IMR-90 (cell line): ENCODE measurements at regions not wholly inside any gene's neighbourhood (a gene's known extent, or its start where the extent isn't known, plus 50 kb on each side); places are given as distances from the start of the nearest gene placed in this dataset.

Experiments used
- ATAC-seq: fragments of 200-7000 bp; cut with Tn5 transposase; 2 replicates; pipeline ENCODE4 v1.9.1; 2020; ENCODE audit warnings: low read depth, mild to moderate bottlenecking, moderate library complexity
- BruUV-seq: library from RNA; stranded (reverse); fragments of 400-500 nt; replicated peaks from 2 replicates; lab custom pipeline; 2021; lab: Mats Ljungman, UMichigan
- CTCF ChIA-PET: fragments of 300-600 bp; formaldehyde crosslinking; extraction: SDS; loops from one replicate; lab custom pipeline; 2021; ENCODE audit warnings: antibody characterized with exemption; lab: Yijun Ruan, JAX
- POLR2A ChIA-PET: fragments of 300-600 bp; sonication (Branson Sonifier 250); formaldehyde crosslinking; loops from one replicate; lab custom pipeline; 2022; ENCODE audit warnings: antibody characterized with exemption; ENCODE audit not compliant: unreplicated experiment; lab: Charles Lee
- DNase-seq: peaks from one replicate; pipeline ENCODE4 v3.0.0; 2013
- H2AFZ ChIP-seq: replicated peaks from 2 replicates; pipeline ENCODE3; 2013; ENCODE audit warnings: low read length, mild to moderate bottlenecking; ENCODE audit not compliant: poor library complexity
- H2AK5ac ChIP-seq: 2 replicates; pipeline ENCODE4 v1.6.1; 2013; ENCODE audit warnings: low read depth, low read length, inconsistent platforms
- H2AK9ac ChIP-seq: replicated peaks from 2 replicates; pipeline ENCODE3; 2013; ENCODE audit warnings: mild to moderate bottlenecking, low read depth, low read length, moderate library complexity; ENCODE audit not compliant: poor library complexity
- H2BK120ac ChIP-seq: 2 replicates; pipeline ENCODE4 v1.6.1; 2013; ENCODE audit warnings: low read depth, low read length, inconsistent platforms
- H2BK15ac ChIP-seq: 3 replicates; pipeline ENCODE4 v1.6.1; 2013; ENCODE audit warnings: low read depth, low read length, inconsistent platforms
- H2BK20ac ChIP-seq: 2 replicates; pipeline ENCODE4 v1.6.1; 2013; ENCODE audit warnings: low read depth, mild to moderate bottlenecking, inconsistent platforms, low read length, moderate library complexity
- H2BK5ac ChIP-seq: 2 replicates; pipeline ENCODE4 v1.6.1; 2013; ENCODE audit warnings: mild to moderate bottlenecking, low read depth, low read length, inconsistent platforms; ENCODE audit not compliant: poor library complexity, severe bottlenecking
- H3K14ac ChIP-seq: replicated peaks from 2 replicates; pipeline ENCODE4 v1.6.1; 2013; ENCODE audit warnings: low read depth, low read length, inconsistent platforms
- H3K18ac ChIP-seq: 2 replicates; pipeline ENCODE4 v1.6.1; 2013; ENCODE audit warnings: low read depth, low read length, control low read depth
- H3K23ac ChIP-seq: 2 replicates; pipeline ENCODE4 v1.6.1; 2013; ENCODE audit warnings: low read depth, low read length, inconsistent platforms
- H3K27ac ChIP-seq: 2 replicates; pipeline ENCODE4 v1.5.1; 2013; ENCODE audit warnings: mild to moderate bottlenecking, control low read depth, low read length; ENCODE audit not compliant: insufficient read depth
- H3K27me3 ChIP-seq: 2 replicates; pipeline ENCODE4 v1.6.1; 2013; ENCODE audit warnings: low read length; ENCODE audit not compliant: control insufficient read depth, insufficient read depth
- H3K36me3 ChIP-seq: 2 replicates; pipeline ENCODE4 v1.6.1; 2013; ENCODE audit warnings: low read length, mixed read lengths; ENCODE audit not compliant: control insufficient read depth, insufficient read depth
- H3K4ac ChIP-seq: 2 replicates; pipeline ENCODE4 v1.6.1; 2013; ENCODE audit warnings: low read depth, low read length, inconsistent platforms
- H3K4me1 ChIP-seq: 2 replicates; pipeline ENCODE4 v1.6.1; 2013; ENCODE audit warnings: low read length, mixed read lengths; ENCODE audit not compliant: control insufficient read depth, insufficient read depth
- H3K4me2 ChIP-seq: 2 replicates; pipeline ENCODE4 v1.6.1; 2013; ENCODE audit warnings: low read depth, mild to moderate bottlenecking, control low read depth, low read length, moderate library complexity
- H3K4me3 ChIP-seq: 2 replicates; pipeline ENCODE4 v1.5.1; 2013; ENCODE audit warnings: low read depth, mild to moderate bottlenecking, control low read depth, low read length, moderate library complexity; ENCODE audit not compliant: insufficient read depth
- H3K56ac ChIP-seq: 2 replicates; pipeline ENCODE4 v1.6.1; 2013; ENCODE audit warnings: low read length, inconsistent platforms; ENCODE audit not compliant: insufficient read depth; ENCODE audit errors: extremely low read depth
- H3K79me1 ChIP-seq, 2 experiments: 2 replicates each; pipeline ENCODE4 v1.6.1; 2013; ENCODE audit warnings: low read length in 2 of 2, inconsistent platforms in 1 of 2, low read depth in 1 of 2
- H3K9ac ChIP-seq: 2 replicates; pipeline ENCODE4 v1.6.1; 2013; ENCODE audit warnings: low read depth, low read length, control low read depth
- H3K9me1 ChIP-seq: 2 replicates; pipeline ENCODE4 v1.6.1; 2013; ENCODE audit warnings: low read length, inconsistent platforms; ENCODE audit not compliant: insufficient read depth
- H3K9me3 ChIP-seq: 2 replicates; pipeline ENCODE4 v1.6.1; 2013; ENCODE audit warnings: low read length; ENCODE audit not compliant: control insufficient read depth, insufficient read depth
- H4K20me1 ChIP-seq: 2 replicates; pipeline ENCODE4 v1.6.1; 2013; ENCODE audit warnings: low read length, inconsistent platforms; ENCODE audit not compliant: insufficient read depth
- H4K5ac ChIP-seq: 2 replicates; pipeline ENCODE4 v1.6.1; 2013; ENCODE audit warnings: mild to moderate bottlenecking, low read depth, low read length, control low read depth
- H4K8ac ChIP-seq, 2 experiments: 2 replicates each; pipeline ENCODE4 v1.6.1; 2013; ENCODE audit warnings: low read depth in 2 of 2, low read length in 2 of 2, control low read depth in 1 of 2, inconsistent platforms in 1 of 2
- H4K91ac ChIP-seq: 2 replicates; pipeline ENCODE4 v1.6.1; 2013; ENCODE audit warnings: low read depth, low read length, inconsistent platforms; ENCODE audit not compliant: insufficient read depth
- BHLHE40 ChIP-seq: fragments of 150-350 bp; IDR thresholded peaks from 2 replicates; pipeline ENCODE4 v1.6.1; 2016; ENCODE audit warnings: mild to moderate bottlenecking, low read depth, low read length
- CEBPB ChIP-seq: IDR thresholded peaks from 2 replicates; pipeline ENCODE4 v1.6.1; 2012; ENCODE audit warnings: low read depth, low read length, improper control_type of control experiment
- CHD1 ChIP-seq: IDR thresholded peaks from 2 replicates; pipeline ENCODE4 v1.6.1; 2012; ENCODE audit warnings: low read depth, low read length, improper control_type of control experiment
- FOS ChIP-seq: fragments of 150-350 bp; IDR thresholded peaks from 2 replicates; pipeline ENCODE4 v1.6.1; 2016; ENCODE audit warnings: low read depth, low read length
- MAFK ChIP-seq: IDR thresholded peaks from 2 replicates; pipeline ENCODE4 v1.6.1; 2012; ENCODE audit warnings: low read depth, low read length, improper control_type of control experiment
- MAZ ChIP-seq: IDR thresholded peaks from 2 replicates; pipeline ENCODE4 v1.6.1; 2012; ENCODE audit warnings: low read depth, mild to moderate bottlenecking, low read length, improper control_type of control experiment, moderate library complexity, borderline replicate concordance
- MXI1 ChIP-seq: IDR thresholded peaks from 2 replicates; pipeline ENCODE4 v1.6.1; 2012; ENCODE audit warnings: low read depth, mild to moderate bottlenecking, low read length, moderate library complexity, borderline replicate concordance
- NFE2L2 ChIP-seq: fragments of 150-350 bp; IDR thresholded peaks from 2 replicates; pipeline ENCODE4 v1.6.1; 2016; ENCODE audit warnings: low read depth, mild to moderate bottlenecking, low read length
- POLR2A ChIP-seq: IDR thresholded peaks from 2 replicates; pipeline ENCODE4 v1.6.1; 2012; ENCODE audit warnings: mild to moderate bottlenecking, low read depth, low read length
- RAD21 ChIP-seq: IDR thresholded peaks from 2 replicates; pipeline ENCODE4 v1.6.1; 2012; ENCODE audit warnings: low read length, improper control_type of control experiment
- RCOR1 ChIP-seq: IDR thresholded peaks from 2 replicates; pipeline ENCODE4 v1.6.1; 2012; ENCODE audit warnings: mild to moderate bottlenecking, low read length, improper control_type of control experiment; ENCODE audit not compliant: insufficient replicate concordance
- RFX5 ChIP-seq: IDR thresholded peaks from 2 replicates; pipeline ENCODE4 v1.8.0; 2012; ENCODE audit warnings: low read depth, mild to moderate bottlenecking, low read length, moderate library complexity
- SMC3 ChIP-seq: fragments of 150-350 bp; IDR thresholded peaks from 2 replicates; pipeline ENCODE4 v1.6.1; 2016; ENCODE audit warnings: low read depth, mild to moderate bottlenecking, antibody characterized with exemption, low read length, moderate library complexity
- WGBS, 2 experiments: methylation state at CpG; one replicate each; pipeline versions ENCODE4 v1.1.5 to v1.1.7; 2013; ENCODE audit warnings: missing lambda C conversion rate in 2 of 2; ENCODE audit not compliant: insufficient read length in 1 of 2; ENCODE audit errors: extremely low coverage in 2 of 2; 5-methylcytosine and 5-hydroxymethylcytosine counted together
- dilution Hi-C: fragments of 300-500 bp; cut with HindIII; formaldehyde crosslinking; loops from one replicate; pipeline ENCODE4 v1.14.3; 2018; ENCODE audit warnings: low sequenced_read_pairs; ENCODE audit not compliant: unreplicated experiment
- in situ Hi-C: fragments of 300-500 bp; cut with MboI; formaldehyde crosslinking; loops from 3 replicates; pipeline ENCODE4 v1.14.3; 2019; ENCODE audit warnings: low sequenced_read_pairs, inconsistent platforms, mixed read lengths
- intact Hi-C: fragments of 100-400 bp; cut with micrococcal nuclease; formaldehyde crosslinking; loops from 2 replicates; pipeline ENCODE4 v1.10.0; 2022
- TF ChIP-seq, protein P1 (sequence below): conservative IDR thresholded peaks from 2 replicates; pipeline ENCODE4 v1.5.1; 2012; ENCODE audit warnings: mild to moderate bottlenecking, low read depth, low read length, improper control_type of control experiment
- TF ChIP-seq, protein P2 (sequence below): fragments of 150-350 bp; IDR thresholded peaks from 2 replicates; pipeline ENCODE4 v1.6.1; 2016; ENCODE audit warnings: low read depth, mild to moderate bottlenecking, low read length, moderate library complexity, borderline replicate concordance
- TF ChIP-seq, protein P3 (sequence below): fragments of 150-350 bp; IDR thresholded peaks from 2 replicates; pipeline ENCODE4 v1.6.1; 2017; ENCODE audit warnings: mild to moderate bottlenecking, antibody characterized with exemption, low read length, low read depth

DNA sequence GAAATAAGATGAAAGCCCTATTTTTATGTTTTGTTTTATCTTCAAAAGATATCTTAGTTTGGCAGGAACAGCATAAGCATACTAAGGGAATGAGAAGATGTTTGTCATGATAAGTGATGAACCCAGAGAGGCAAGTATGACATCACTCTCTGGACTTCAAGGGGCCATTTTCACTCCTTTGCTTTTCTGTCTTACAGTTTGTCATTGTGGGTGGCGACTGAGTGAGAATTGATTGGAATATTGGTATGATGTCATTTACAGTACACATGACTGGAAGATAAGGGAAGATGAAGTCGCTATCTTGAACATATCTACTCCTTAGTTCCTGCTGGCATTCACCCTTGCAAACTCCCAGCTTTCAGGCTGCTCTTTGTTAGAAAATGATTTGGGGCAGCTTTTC lies 258.1 kb upstream of the RAB4A start:
- Histone ChIP-seq H2AK5ac (no peak overlapping the region), H3K27me3 (peaks cover 2% of the 10 kb centered on the region), H3K14ac (no peak overlapping the region), H3K4ac (no peak overlapping the region), H3K18ac (no peak overlapping the region), H3K23ac (no peak overlapping the region), H2AK9ac (no peak overlapping the region), H3K36me3 (no peaks in the 10 kb centered on the region), H3K79me1 (no peaks in the 10 kb centered on the region), H2BK120ac (no peak overlapping the region), H3K9ac (no peak overlapping the region), H2BK20ac (no peak overlapping the region), H2BK15ac (no peak overlapping the region), H4K91ac (no peak overlapping the region), H3K4me2 (no peak overlapping the region), H3K9me1 (no peaks in the 10 kb centered on the region), H4K20me1 (no peaks in the 10 kb centered on the region), H3K56ac (no peak overlapping the region), H2BK5ac (no peak overlapping the region), H3K4me1 (no peaks in the 10 kb centered on the region), H3K27ac (no peak overlapping the region), H4K5ac (no peak overlapping the region), H2AFZ (no peak overlapping the region), H4K8ac (no peak overlapping the region), H3K9me3 (no peaks in the 10 kb centered on the region), H3K4me3 (no peak overlapping the region)
- ChIA-PET CTCF (interaction anchor here (0.6 kb wide), 1 partner anchor 1446 kb away, joined by 4 read pairs; no protein-coding TSS in a partner anchor), POLR2A (no interaction called here)
- intact Hi-C loops (no loop called here), dilution Hi-C loops (no loop called here), in situ Hi-C loops (no loop called here)
- no CpG with 5 or more reads among the region's 2 CpGs for WGBS, 2 experiments
- peak; percentile 52 for DNase-seq
- TF ChIP-seq BHLHE40 (no peak), MAFK (no peak), MXI1 (no peak), RFX5 (no peak), SMC3 (no peak), FOS (no peak), MAZ (no peak), CEBPB (no peak), NFE2L2 (no peak), RAD21 (no peak), POLR2A (no peak), RCOR1 (no peak), CHD1 (no peak)
- TF ChIP-seq, protein P1, sequence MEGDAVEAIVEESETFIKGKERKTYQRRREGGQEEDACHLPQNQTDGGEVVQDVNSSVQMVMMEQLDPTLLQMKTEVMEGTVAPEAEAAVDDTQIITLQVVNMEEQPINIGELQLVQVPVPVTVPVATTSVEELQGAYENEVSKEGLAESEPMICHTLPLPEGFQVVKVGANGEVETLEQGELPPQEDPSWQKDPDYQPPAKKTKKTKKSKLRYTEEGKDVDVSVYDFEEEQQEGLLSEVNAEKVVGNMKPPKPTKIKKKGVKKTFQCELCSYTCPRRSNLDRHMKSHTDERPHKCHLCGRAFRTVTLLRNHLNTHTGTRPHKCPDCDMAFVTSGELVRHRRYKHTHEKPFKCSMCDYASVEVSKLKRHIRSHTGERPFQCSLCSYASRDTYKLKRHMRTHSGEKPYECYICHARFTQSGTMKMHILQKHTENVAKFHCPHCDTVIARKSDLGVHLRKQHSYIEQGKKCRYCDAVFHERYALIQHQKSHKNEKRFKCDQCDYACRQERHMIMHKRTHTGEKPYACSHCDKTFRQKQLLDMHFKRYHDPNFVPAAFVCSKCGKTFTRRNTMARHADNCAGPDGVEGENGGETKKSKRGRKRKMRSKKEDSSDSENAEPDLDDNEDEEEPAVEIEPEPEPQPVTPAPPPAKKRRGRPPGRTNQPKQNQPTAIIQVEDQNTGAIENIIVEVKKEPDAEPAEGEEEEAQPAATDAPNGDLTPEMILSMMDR, result no peak
- TF ChIP-seq, protein P2, sequence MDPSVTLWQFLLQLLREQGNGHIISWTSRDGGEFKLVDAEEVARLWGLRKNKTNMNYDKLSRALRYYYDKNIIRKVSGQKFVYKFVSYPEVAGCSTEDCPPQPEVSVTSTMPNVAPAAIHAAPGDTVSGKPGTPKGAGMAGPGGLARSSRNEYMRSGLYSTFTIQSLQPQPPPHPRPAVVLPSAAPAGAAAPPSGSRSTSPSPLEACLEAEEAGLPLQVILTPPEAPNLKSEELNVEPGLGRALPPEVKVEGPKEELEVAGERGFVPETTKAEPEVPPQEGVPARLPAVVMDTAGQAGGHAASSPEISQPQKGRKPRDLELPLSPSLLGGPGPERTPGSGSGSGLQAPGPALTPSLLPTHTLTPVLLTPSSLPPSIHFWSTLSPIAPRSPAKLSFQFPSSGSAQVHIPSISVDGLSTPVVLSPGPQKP, result no peak
- TF ChIP-seq, protein P3, sequence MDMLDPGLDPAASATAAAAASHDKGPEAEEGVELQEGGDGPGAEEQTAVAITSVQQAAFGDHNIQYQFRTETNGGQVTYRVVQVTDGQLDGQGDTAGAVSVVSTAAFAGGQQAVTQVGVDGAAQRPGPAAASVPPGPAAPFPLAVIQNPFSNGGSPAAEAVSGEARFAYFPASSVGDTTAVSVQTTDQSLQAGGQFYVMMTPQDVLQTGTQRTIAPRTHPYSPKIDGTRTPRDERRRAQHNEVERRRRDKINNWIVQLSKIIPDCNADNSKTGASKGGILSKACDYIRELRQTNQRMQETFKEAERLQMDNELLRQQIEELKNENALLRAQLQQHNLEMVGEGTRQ, result no peak
- no TSS peak for BruUV-seq
- peak; percentile 53 for ATAC-seq
